Colon (tissue), 2 donors: ENCODE measurements at regions not wholly inside any gene's neighbourhood (a gene's known extent, or its start where the extent isn't known, plus 50 kb on each side); places are given as distances from the start of the nearest gene placed in this dataset.
"Not testable (repeated sequence)": the region's sequence is repeated elsewhere in the genome, so short reads cannot be mapped to it uniquely, and the experiment has no call there.

ENCODE experiments used
- FAIRE-seq: peaks from 2 replicates; lab custom pipeline; 2012; peaks lifted over from hg19 to GRCh38; lab: Jason Lieb, UNC
- donor health status: control.
- donor health status: control.

DNA sequence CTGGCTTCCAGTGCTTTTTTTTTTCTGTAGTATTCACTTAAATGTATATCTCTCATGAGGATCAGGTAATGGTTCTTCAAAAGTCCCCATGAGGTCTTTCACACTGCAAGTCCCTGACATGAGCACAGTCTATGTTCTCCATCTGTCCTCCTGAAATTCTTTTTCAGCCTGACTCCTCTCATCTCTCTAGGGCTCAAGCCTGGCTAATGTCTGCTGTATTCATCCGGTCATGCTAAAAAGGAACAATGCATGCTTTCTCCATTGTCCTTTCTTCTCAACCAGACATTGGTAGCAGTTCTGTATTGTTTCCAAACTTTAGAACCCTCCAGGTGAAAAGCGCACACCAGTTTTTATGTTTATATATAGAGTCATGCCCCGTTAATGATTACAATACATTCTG, 368.3 kb upstream of the OLFM3 start:
- no peak for FAIRE-seq

DNA sequence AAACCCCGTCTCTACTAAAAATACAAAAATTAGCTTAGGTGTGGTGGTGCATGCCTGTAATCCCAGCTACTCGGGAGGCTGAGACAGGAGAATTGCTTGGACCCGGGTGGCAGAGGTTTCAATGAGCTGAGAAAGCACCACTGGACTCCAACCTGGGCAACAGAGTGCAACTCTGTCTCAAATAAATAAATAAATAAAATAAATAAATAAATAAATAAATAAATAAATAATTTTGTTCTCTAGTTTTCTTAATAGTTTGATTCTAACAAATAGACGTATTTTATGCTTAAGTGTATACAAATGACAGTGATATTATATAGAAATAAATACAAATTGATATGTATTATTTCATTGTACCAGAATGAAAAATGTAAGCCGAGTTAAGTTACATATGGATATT, 339.9 kb upstream of the OLFM3 start:
- no peak for FAIRE-seq

DNA sequence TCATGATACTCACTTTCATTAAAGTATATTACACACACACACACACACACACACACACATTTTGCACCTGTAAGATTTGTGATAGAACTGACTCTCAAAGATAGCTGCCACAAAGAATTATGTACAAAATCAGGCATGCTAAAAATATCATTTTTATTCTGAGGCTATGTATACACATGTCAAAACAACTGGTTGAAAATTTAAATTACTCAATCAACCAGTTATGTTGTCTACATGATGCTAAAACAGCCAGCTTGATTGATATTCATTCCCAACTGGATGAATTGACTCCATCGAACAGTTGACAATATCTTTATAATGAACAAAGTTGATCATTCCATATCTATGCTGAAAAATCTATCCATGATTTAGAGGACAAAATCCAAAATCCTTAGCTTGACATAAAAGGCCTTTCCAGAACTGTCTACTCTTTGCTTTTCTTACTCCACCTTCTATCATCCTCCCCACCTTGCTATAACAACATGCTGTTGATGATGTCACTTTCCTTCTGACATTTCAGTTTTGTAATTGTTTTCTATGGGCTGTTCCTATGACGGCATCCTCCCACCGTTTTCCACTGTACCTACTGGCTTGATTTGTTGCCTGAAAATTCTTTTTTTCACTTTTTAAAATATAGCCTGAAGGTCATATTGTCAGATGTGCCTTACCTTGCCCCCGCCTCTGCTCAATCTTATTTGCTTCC, 321.5 kb upstream of the OLFM3 start:
- no peak for FAIRE-seq

DNA sequence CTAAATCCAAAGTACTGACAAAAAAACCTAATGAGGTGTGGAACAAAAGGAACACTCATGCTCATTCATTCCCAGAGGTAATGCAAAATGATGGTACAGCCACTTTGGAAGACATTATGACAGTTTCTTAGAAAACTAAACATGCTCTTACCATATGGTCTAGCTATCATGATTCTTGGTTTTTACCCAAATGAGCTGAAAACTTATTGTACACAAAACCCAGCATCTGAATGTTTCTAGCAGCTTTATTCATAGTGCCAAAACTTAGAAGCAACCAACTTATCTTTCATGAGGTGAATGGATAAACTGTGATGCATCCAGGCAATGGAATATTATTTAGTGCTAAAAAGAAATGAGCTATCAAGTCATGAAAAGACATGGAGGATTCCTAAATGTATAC, 318.4 kb upstream of the OLFM3 start:
- no peak for FAIRE-seq

DNA sequence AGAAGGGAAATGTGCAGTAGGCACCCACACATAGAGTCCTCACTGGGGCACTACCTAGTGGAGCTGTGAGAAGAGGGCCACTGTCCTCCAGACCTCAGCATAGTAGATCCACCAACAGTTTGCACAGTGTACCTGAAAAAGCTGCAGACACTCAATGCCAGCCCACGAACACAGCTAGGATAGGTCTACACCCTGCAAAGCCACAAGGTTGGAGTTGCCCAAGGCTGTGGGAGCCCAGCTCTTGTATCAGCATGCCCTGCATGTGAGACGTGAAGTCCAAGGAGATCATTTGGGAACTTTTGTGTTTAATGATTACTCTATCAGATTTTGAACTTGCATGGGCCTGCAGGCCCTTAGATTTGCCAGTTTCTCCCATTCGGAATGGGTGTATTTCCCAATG, 299.4 kb upstream of the OLFM3 start:
- FAIRE-seq, result no peak

DNA sequence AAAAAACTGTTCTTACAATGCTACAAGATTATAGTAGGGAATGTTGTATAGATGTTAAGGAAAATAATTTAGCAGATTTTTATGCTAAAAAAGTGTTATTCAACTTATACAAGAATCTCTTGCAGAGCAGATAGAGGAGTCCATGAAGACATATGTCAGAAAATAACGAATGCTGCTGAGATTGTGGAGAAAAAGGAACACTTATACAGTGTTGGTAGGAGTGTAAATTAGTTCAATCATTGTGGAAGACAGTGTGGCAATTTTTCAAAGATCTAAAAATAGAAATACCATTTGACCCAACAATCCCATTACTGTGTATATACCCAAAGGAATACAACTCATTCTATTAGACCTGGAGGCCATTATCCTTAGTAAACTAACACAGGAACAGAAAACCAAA, 286.2 kb upstream of the OLFM3 start:
- FAIRE-seq, result no peak

DNA sequence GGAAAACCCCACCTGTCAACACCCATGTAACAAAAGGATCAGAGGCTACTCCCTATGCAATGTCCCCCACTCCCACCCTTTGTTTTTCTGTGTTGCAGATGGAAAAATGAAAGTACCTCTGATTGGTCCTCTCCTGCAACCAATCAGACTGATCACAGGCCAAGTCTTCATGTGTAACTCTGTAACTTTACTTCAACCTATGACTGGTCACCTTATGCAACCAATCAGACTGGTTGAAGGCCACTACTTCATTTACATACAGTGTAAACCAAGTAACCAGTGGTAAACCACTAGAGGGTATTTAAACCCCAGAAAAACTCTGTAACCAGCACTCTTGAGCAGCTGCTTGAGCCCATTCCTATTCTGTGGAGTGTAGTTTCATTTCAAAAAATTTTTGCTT, 266.3 kb upstream of the OLFM3 start:
- no peak for FAIRE-seq

DNA sequence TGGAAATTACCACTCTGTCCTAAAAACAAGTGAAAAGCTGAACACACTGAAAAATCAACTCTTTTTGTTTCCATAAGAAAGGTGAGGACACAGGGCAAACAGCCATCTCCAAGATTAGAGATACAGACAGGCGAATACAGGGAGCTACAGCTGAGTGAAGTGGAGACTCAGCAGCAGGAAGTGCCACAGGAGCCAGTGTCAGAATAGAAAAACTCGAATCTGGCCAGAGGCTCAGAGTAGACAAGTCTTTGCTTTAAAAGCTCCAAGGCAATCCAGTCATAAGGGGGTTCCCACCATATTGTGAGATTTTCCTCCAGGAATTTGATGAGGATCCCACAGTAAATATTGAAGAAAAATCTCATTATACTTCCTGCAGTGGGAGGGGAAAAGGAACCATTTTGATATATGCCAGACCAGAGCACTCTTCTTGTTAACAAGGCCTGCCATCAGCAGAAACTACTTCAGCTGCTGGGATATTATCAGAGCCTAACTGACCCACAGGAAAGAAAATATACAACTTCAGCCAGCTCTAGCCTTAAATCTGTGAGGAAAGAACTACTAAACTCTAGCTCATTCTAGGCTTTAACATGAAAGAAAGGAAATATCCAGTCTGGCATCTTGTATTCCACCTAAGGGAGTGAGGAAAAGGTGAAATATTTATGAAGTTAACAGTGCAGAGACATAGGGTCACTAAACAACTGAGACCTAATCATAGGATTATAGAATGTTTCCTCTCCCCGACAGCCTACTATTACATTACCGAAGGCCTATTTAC, 256.2 kb upstream of the OLFM3 start:
- no peak for FAIRE-seq

DNA sequence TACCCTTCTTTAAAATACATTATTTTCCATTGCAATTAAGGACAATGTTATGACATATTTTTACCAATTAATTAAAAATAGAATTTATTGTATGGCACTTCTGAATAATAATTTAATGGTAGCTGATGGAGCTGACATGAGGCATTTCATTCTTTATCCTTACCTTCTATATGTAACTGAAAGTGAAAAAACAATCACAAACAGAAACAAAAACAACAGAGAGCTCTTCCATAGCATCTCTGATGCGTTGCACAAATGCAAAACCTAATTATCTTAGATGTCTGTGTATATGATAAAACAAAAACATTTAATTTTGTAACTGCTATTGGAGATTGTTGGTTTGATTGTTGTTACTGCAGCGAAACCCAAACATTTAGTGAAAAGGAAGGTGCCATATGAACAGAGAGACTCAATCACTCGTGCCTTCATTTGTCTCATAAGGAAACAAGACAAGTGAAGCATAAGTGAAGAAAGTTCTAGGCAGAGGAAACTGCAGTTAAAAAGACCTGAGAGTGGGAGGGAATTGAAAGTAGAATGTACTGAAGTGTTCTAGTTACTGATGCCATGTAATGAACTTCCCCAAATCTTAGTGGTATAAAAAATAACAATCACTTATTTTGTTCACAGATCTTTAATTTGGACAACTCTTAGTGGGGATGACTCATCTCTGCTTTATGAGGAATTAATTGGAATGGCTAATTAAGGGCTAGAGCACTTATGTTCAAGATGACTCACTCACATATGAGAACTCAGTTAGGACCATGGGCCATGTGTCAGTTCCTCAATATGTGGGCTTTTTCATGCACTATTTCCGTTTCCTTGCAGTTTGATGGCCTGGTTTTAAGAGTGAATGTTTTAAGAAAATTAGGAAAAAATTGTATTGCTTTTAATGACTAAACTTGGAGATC, 245.0 kb upstream of the OLFM3 start:
- FAIRE-seq, result no peak

DNA sequence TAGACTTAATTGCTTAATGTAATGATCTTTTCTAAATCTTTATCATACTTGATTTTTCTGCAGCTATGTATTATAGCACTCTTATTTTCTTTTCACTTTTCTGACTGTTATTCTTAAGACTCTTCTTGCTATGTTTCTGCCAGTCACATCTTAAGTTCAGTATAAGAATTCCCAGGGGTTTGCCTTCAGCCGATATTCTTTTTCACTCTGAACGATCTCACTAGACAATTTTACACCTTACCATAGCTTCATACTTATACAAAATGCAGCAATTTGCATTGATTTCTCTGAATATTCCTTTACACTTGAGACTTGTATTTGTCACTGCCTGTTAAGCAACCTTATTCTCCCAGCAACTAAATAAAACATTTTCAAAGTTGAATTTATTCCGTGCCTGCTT, 242.5 kb upstream of the OLFM3 start:
- no peak for FAIRE-seq

DNA sequence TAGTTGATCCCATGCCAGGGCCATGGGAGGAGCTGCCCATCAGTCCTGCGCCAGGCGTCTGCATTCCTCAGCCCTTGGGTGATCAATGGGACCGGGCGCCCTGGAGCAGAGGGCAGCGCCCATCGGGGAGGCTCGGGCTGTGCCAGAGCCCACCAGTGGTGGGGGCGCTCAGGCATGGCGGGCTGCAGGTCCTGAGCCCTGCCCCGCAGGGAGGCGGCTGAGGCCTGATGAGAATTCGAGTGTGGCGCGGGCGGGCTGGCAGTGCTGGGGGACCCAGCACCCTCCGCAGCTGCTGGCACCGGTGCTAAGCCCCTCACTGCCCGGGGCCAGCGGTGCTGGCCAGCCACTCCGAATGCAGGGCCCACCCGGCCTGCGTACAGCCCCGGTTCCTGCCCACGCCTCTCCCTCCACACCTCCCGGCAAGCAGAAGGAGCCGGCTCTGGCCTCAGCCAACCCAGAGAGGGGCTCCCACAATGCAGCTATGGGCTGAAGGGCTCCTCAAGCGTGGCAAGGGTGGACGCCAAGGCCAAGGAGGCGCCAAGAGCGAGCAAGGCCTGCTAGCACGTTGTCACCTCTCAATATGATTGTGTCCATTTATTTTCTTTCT, 238.1 kb upstream of the OLFM3 start:
- no peak for FAIRE-seq

DNA sequence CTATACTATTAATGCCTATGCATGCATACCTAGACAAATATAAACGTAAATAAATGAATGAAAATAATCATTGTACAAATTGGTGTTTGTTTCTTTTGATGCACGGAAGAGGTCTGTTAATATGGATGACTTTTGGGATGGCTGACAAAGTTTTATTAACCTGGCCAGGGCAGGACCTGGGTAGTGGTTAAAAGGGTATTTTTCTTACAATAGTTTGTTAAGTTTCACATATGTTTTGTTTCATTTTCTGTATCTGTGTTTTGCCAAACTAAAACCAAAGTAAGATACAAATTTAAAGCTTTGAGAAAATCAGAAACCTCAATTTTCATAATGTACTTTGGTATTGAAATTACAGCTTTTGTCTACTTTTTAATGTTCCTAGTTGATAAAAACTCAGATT, 222.7 kb upstream of the OLFM3 start:
- FAIRE-seq, result no peak

DNA sequence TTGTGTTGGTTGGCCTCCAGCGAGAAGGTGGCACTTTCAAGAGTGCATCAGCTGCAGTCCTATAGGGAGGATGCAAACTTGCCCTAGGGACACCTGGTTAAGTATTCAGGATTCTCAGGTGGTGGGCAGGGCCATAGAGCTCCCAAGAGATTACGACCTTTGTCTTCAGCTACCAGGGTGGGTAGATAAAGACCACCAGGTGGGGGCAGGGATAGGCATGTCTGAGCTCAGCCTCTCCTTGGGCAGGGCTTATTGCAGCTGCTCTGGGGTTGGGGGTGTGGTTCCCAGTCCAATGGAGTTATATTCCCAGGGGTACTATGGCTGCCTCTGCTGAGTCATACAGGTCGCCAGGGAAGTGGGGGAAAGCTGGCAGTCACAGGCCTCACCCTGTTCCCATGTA, 214.2 kb upstream of the OLFM3 start:
- not testable (repeated sequence) for FAIRE-seq

DNA sequence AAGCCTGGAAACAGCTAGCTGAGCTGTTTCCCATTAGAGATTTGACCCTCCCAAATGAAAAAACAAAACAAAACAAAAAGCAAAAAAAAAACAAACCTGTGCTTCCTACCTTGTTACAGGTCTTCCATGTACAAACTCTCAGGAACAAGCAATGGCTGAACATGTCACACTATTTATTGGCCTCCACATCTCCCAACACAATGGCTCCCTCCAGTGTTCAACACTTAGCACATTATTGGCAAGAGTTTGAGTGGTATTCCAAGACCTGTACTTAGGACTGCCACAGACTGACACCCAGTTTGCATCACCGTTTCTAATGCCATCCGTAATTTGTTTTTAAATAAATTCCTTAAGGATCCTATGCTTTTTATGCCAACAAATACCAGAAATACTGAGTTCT, 195.0 kb upstream of the OLFM3 start:
- no peak for FAIRE-seq

DNA sequence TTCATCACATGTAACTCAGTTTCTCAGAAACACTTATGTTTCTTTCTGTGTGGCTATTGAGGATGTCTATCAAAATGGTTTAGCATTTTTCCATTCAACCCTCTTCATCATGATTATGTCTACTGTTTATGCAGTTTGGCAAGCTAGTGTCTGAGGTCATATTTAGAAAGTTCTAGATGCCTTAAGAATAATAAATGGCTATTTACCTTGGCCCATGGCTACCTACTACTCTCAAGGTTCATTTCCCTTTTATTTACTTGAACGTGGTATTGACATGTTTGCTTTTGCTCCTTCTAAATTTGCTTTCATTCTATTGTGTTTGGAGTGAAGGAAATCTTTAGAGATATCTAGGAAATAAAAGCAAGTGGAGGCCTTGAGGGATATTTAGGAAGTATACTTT, 193.7 kb upstream of the OLFM3 start:
- no peak for FAIRE-seq

DNA sequence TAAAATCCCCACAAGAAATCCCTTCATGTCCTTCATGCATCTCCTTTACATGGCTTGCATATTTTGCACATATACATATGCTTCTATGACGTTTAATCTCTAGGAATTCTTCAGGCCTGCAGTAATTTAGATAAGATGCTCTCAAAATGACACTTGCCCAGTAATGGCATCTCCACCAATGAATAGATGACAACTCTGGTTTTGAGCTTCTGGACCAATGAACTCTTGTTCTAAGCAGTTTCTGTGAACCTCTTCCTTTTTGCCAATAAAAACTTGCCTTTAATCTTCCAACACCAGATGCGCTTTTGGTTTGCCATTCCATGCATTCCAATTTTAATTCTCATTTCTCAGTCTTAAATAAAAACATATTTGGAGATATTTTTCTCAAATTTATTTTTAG, 189.8 kb upstream of the OLFM3 start:
- FAIRE-seq, result no peak

DNA sequence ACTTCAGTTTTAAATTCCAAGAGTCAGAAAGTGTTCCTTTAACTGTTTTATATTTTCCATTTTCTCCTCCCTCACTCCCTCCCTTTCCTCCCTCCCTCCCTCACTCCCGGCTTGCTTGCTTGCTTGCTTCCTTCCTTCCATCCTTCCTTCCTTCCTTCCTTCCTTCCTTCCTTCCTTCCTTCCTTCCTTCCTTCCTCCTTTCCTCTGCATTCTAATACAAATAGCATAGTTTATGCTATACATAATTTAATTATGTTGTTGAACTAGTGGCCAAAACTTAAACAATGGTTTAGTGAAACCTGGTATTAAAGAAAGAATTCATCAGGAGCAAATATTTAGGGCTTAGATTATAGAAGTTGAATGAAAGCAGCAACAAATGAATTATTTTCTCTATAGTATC, 188.5 kb upstream of the OLFM3 start:
- no peak for FAIRE-seq

DNA sequence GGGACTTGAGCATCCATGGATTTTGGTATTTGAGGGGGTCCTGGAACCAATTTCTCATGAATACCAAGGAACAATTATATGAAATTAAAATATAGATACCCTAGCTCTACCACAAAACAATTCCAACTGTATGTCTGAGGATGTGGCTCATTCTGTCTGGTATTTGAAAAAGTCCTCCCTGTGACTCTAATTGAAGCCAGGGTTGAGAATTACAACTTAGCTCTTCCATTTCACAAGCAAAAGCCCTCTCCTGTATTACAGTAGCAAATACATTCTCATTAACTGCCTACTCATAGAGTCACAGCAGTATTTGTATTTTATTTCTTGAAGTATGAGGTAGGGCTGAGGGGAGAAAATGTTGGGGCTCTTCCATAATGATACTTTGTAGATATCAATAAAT, 187.8 kb upstream of the OLFM3 start:
- no peak for FAIRE-seq

DNA sequence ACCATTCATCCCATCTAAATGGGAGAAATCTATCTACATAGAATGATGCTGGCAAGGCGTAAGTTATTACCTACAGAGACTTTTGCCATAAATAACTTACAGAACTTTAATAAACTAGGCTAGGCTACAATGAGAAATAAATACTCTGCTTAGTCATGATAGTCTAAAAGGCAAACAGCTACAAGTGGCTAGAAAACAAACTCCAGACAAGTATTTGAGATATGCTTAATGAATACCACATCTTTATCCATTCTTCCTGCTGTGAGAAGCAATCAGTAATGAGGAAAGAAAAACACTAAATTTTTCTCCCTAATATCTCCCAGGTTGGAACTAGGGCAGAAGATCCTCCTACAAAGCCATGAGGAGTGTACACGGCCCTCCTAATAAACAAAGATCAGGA, 187.0 kb upstream of the OLFM3 start:
- no peak for FAIRE-seq

DNA sequence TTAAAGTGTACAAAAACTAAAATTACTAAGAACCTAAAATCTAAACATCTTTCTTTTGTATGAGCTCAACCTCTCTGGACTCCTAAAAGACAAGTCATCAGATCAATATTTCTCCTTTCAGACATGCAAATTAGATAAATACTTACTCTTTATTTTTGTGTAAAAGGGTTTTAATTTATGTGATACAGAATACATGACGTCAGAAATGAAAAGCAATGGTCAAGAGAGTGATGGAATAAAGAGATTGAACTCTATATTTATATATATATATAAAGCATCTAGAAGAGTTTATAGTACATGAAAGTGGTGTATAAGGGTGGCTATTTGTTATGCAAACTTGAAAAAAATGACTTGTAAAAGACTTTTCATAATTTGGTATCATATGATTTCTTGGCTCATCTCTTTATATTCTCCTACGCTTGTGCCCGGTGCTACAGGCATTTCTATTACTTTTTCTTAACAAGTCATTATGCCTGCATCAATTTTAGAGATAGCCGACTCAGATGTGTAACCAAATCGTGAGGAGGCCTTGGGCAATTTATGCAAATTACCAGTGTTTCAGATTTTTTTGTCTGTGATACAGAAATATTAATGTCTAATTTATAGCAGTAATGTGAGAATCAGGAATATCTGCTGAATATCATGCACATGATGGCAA, 186.0 kb upstream of the OLFM3 start:
- FAIRE-seq, result no peak

DNA sequence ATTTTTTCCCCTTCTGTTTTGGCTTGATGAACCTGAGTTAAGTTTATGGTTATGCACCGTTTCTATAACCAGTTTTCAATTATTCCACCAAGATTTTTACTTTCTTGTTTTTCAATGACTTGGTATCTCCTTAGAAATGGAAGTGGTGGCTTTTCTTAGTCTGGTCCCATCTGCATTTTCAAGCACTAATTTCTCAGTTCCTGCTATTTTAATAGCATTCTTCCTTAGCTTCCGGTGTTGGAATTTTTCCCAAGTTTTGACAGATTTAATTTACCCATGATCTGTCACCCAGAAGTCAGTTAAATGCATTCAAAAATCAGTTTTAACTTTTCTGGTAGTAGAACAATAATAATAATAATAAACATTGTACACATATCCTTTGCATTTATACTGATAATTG, 184.6 kb upstream of the OLFM3 start:
- no peak for FAIRE-seq

DNA sequence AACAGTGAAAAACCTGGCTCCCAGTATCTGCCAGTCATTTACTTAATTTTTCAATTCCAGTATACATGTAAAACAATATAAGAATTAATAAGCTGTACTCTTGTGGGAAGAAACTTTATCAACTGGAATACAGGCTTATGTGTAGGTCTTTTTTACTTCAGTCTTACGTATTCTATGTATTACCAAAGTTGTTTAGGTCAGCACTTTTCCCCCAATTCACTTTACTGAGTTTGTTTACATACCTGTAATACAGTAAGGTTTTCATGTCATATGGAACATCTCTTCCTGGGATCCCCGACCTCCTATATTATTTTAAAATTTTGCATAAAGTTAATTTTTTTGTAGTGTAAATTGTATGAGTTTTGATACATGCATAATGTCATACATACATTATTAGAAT, 181.8 kb upstream of the OLFM3 start:
- FAIRE-seq, result no peak
